H1 (cell line): ENCODE measurements at regions not wholly inside any gene's neighbourhood (a gene's known extent, or its start where the extent isn't known, plus 50 kb on each side); places are given as distances from the start of the nearest gene placed in this dataset.

ENCODE experiments used
- CTCF ChIA-PET: fragments of 300-600 bp; sonication (Branson Sonifier 250); formaldehyde crosslinking; loops from one replicate; lab custom pipeline; 2021; ENCODE audit not compliant: partially characterized antibody; lab: Charles Lee
- POLR2A ChIA-PET: fragments of 300-600 bp; sonication (Branson Sonifier 250); formaldehyde crosslinking; loops from one replicate; lab custom pipeline; 2021; ENCODE audit warnings: inconsistent platforms; ENCODE audit not compliant: partially characterized antibody; lab: Charles Lee
- DNase-seq, 2 experiments: peaks; one replicate each; pipeline versions ENCODE4 v3.0.0 to v3.0.0-alpha.2; 2010 to 2022; ENCODE audit warnings: low spot score in 2 of 2, low read depth in 1 of 2, mixed read lengths in 1 of 2
- FAIRE-seq: peaks from 2 replicates; lab custom pipeline; 2011; peaks lifted over from hg19 to GRCh38; lab: Jason Lieb, UNC
- H2AFZ ChIP-seq: 2 replicates; pipeline ENCODE4 v1.8.1; 2012; ENCODE audit warnings: low read length, inconsistent platforms
- H2AK5ac ChIP-seq: 2 replicates; pipeline ENCODE4 v1.6.1; 2013; ENCODE audit warnings: low read depth, low read length
- H2BK120ac ChIP-seq: replicated peaks from 2 replicates; pipeline ENCODE3; 2013; ENCODE audit warnings: low read depth, low read length, inconsistent platforms
- H2BK12ac ChIP-seq: 2 replicates; pipeline ENCODE4 v1.6.1; 2013; ENCODE audit warnings: low read depth, low read length
- H2BK15ac ChIP-seq: 2 replicates; pipeline ENCODE4 v1.6.1; 2013; ENCODE audit warnings: low read length
- H2BK20ac ChIP-seq: 2 replicates; pipeline ENCODE4 v1.6.1; 2013; ENCODE audit warnings: low read length
- H2BK5ac ChIP-seq: 2 replicates; pipeline ENCODE4 v1.6.1; 2013; ENCODE audit warnings: low read depth, low read length
- H3K14ac ChIP-seq: 2 replicates; pipeline ENCODE4 v1.6.1; 2013; ENCODE audit warnings: inconsistent platforms; ENCODE audit not compliant: insufficient read length
- H3K18ac ChIP-seq: 2 replicates; pipeline ENCODE4 v1.6.1; 2013; ENCODE audit warnings: low read length; ENCODE audit errors: extremely low read depth
- H3K23ac ChIP-seq: 2 replicates; pipeline ENCODE4 v1.6.1; 2013; ENCODE audit warnings: inconsistent platforms; ENCODE audit not compliant: insufficient read length
- H3K23me2 ChIP-seq: 2 replicates; pipeline ENCODE4 v1.6.1; 2013; ENCODE audit warnings: low read depth, low read length
- H3K27ac ChIP-seq: 2 replicates; pipeline ENCODE4 v1.6.1; 2011; ENCODE audit warnings: low read depth, low read length, inconsistent platforms
- H3K27me3 ChIP-seq, 4 experiments: replicated peaks in 1 of 4; 1 replicate in 1 of 4; 2 replicates in 3 of 4; pipeline versions ENCODE4 v1.6.1 to v1.8.1; 2011 to 2013; ENCODE audit warnings: low read length in 3 of 4, mild to moderate bottlenecking in 3 of 4, inconsistent platforms in 2 of 4, mixed read lengths in 2 of 4, moderate library complexity in 1 of 4; ENCODE audit not compliant: control insufficient read depth in 3 of 4, insufficient read depth in 3 of 4; ENCODE audit errors: extremely low read depth in 1 of 4
- H3K36me3 ChIP-seq, 4 experiments: 2 replicates each; pipeline versions ENCODE4 v1.6.1 to v1.8.1; 2011 to 2013; ENCODE audit warnings: mild to moderate bottlenecking in 4 of 4, low read length in 3 of 4, moderate library complexity in 2 of 4, control low read depth in 1 of 4, inconsistent platforms in 1 of 4; ENCODE audit not compliant: insufficient read depth in 4 of 4, control insufficient read depth in 2 of 4
- H3K4ac ChIP-seq: replicated peaks from 2 replicates; pipeline ENCODE3; 2013; ENCODE audit warnings: low read length, low read depth, mixed read lengths, inconsistent platforms; ENCODE audit not compliant: insufficient read length
- H3K4me1 ChIP-seq, 4 experiments: replicated peaks in 1 of 4; 1 replicate in 1 of 4; 2 replicates in 3 of 4; pipeline versions ENCODE4 v1.6.1 to v1.8.1; 2011 to 2013; ENCODE audit warnings: low read length in 3 of 4, inconsistent platforms in 2 of 4, mixed read lengths in 1 of 4; ENCODE audit not compliant: insufficient read depth in 4 of 4, control insufficient read depth in 3 of 4
- H3K4me2 ChIP-seq, 2 experiments: 2 replicates each; pipeline versions ENCODE4 v1.6.1 to v1.8.1; 2011 to 2013; ENCODE audit warnings: low read depth in 2 of 2, low read length in 2 of 2, control low read depth in 1 of 2, inconsistent platforms in 1 of 2, mild to moderate bottlenecking in 1 of 2; ENCODE audit not compliant: insufficient read depth in 1 of 2
- H3K4me3 ChIP-seq, 4 experiments: fragments of 200-600, 300-600 bp in 1 of 4; sonication (generic), shearing (Covaris generic), sonication (Bioruptor Twin) in 1 of 4; 2 replicates each; pipeline versions ENCODE4 v1.5.1 to v1.8.1; 2011 to 2016; ENCODE audit warnings: low read length in 4 of 4, low read depth in 3 of 4, control low read depth in 2 of 4, inconsistent platforms in 2 of 4, mild to moderate bottlenecking in 2 of 4, mixed read lengths in 1 of 4, moderate library complexity in 1 of 4; ENCODE audit not compliant: insufficient read depth in 2 of 4; ENCODE audit errors: extremely low read depth in 1 of 4
- H3K56ac ChIP-seq: replicated peaks from 2 replicates; pipeline ENCODE3; 2013; ENCODE audit warnings: low read depth, mild to moderate bottlenecking, mixed read lengths, low read length, inconsistent platforms; ENCODE audit not compliant: insufficient read length
- H3K79me1 ChIP-seq: 2 replicates; pipeline ENCODE4 v1.6.1; 2013; ENCODE audit warnings: low read depth, low read length, control low read depth
- H3K79me2 ChIP-seq, 2 experiments: 2 replicates each; pipeline versions ENCODE4 v1.6.1 to v1.8.1; 2012 to 2013; ENCODE audit warnings: low read length in 2 of 2, mild to moderate bottlenecking in 2 of 2, inconsistent platforms in 1 of 2; ENCODE audit not compliant: insufficient read depth in 2 of 2, control insufficient read depth in 1 of 2
- H3K9ac ChIP-seq, 4 experiments: replicated peaks in 1 of 4; 1 replicate in 1 of 4; 2 replicates in 3 of 4; pipeline versions ENCODE4 v1.6.1 to v1.8.1; 2011 to 2013; ENCODE audit warnings: low read depth in 3 of 4, low read length in 3 of 4, control low read depth in 2 of 4, mild to moderate bottlenecking in 2 of 4, moderate library complexity in 2 of 4, inconsistent platforms in 1 of 4; ENCODE audit errors: extremely low read depth in 1 of 4
- H3K9me3 ChIP-seq, 2 experiments: 2 replicates each; pipeline versions ENCODE4 v1.6.1 to v1.8.1; 2012 to 2013; ENCODE audit warnings: mild to moderate bottlenecking in 2 of 2, moderate library complexity in 2 of 2, control low read depth in 1 of 2, inconsistent platforms in 1 of 2, low read depth in 1 of 2, low read length in 1 of 2, mixed read lengths in 1 of 2; ENCODE audit not compliant: insufficient read depth in 2 of 2
- H4K20me1 ChIP-seq, 2 experiments: replicated peaks in 1 of 2; 2 replicates each; pipeline versions ENCODE3 to v1.8.1; 2011 to 2013; ENCODE audit warnings: inconsistent platforms in 2 of 2, low read length in 2 of 2, mild to moderate bottlenecking in 1 of 2; ENCODE audit not compliant: insufficient read depth in 2 of 2, control insufficient read depth in 1 of 2
- H4K5ac ChIP-seq: 2 replicates; pipeline ENCODE4 v1.6.1; 2013; ENCODE audit warnings: low read length, low read depth, mixed read lengths, inconsistent platforms; ENCODE audit not compliant: insufficient read length
- H4K8ac ChIP-seq: 2 replicates; pipeline ENCODE4 v1.8.0; 2013; ENCODE audit warnings: mild to moderate bottlenecking, moderate library complexity, low read length, inconsistent platforms; ENCODE audit not compliant: insufficient read depth; ENCODE audit errors: extremely low read depth
- H4K91ac ChIP-seq: replicated peaks from 2 replicates; pipeline ENCODE3; 2013; ENCODE audit warnings: low read length, mixed read lengths, inconsistent platforms; ENCODE audit not compliant: insufficient read length
- ASH2L ChIP-seq: fragments of 200-600, 300-600 bp; sonication (generic); IDR thresholded peaks from one replicate; pipeline ENCODE4 v1.7.1; 2017; ENCODE audit warnings: low read length
- BRCA1 ChIP-seq: IDR thresholded peaks from 2 replicates; pipeline ENCODE4 v1.6.1; 2012; ENCODE audit warnings: low read depth, low read length, improper control_type of control experiment
- CBX5 ChIP-seq: fragments of 300-800, 300-1000 bp; sonication (generic); IDR thresholded peaks from 2 replicates; pipeline ENCODE4 v1.7.1; 2016; ENCODE audit warnings: antibody characterized with exemption, low read length, low read depth
- EP300 ChIP-seq, 2 experiments: IDR thresholded peaks; 1 replicate in 1 of 2; 2 replicates in 1 of 2; pipeline ENCODE4 v1.6.1; 2011 to 2012; ENCODE audit warnings: low read depth in 2 of 2, low read length in 2 of 2, mild to moderate bottlenecking in 2 of 2, borderline replicate concordance in 1 of 2, inconsistent platforms in 1 of 2, moderate library complexity in 1 of 2
- SIN3A ChIP-seq, 2 experiments: IDR thresholded peaks in 1 of 2; conservative IDR thresholded peaks in 1 of 2; 2 replicates each; pipeline ENCODE4 v1.6.1; 2011 to 2012; ENCODE audit warnings: low read length in 2 of 2, improper control_type of control experiment in 1 of 2, low read depth in 1 of 2, mild to moderate bottlenecking in 1 of 2
- USF2 ChIP-seq: IDR thresholded peaks from 2 replicates; pipeline ENCODE4 v1.6.1; 2011; ENCODE audit warnings: low read length, improper control_type of control experiment
- WGBS, 2 experiments: shearing (Covaris generic) in 1 of 2; methylation state at CpG; one replicate each; pipeline versions ENCODE4 v1.1.6 to v1.1.7; 2013 to 2015; ENCODE audit warnings: low lambda C conversion rate in 2 of 2, mixed read lengths in 2 of 2, inconsistent platforms in 1 of 2, low coverage in 1 of 2, missing lambda C conversion rate in 1 of 2; ENCODE audit not compliant: insufficient replicate concordance in 2 of 2, insufficient coverage in 1 of 2, insufficient read length in 1 of 2; ENCODE audit errors: extremely low coverage in 1 of 2, missing lambda C conversion rate in 1 of 2; 5-methylcytosine and 5-hydroxymethylcytosine counted together

DNA sequence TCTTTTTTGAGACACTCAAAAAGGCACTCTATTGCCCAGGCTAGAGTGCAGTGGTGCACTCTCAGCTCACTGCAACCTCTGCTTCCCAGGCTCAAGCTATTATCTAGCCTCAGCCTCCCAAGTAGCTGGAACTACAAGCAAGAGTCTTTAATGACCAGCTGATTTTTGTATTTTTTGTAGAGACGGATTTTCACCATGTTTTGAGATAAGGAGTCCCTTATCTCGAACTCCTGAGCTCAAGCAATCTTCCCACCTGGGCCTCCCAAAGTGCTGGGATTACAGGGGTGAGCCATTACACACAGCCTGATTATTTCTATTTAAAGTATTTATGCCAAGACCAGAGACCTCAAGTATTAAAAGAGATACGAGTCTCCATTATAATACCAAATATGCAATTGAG lies 566.1 kb upstream of the CA10 start:
- WGBS, 2 experiments, result 92% methylated on average over 3 of the region's 3 CpGs; no CpG with 5 or more reads in 1 of the 2 experiments

More for the DNA sequence above, 566.1 kb upstream of the CA10 start:
- H3K4me1 ChIP-seq, result no peaks in the 10 kb centered on the region
- H2BK15ac ChIP-seq, result no peak overlapping the region
- no peak overlapping the region for H3K4me2 ChIP-seq
- no peak overlapping the region for H3K23ac ChIP-seq
- no peaks in the 10 kb centered on the region for H3K36me3 ChIP-seq
- no peak overlapping the region for H3K56ac ChIP-seq
- no peaks in the 10 kb centered on the region for H3K79me1 ChIP-seq
- no peak overlapping the region for H2AFZ ChIP-seq
- H2BK20ac ChIP-seq, result no peak overlapping the region
- no peak overlapping the region for H4K5ac ChIP-seq
- no peaks in the 10 kb centered on the region for H3K27me3 ChIP-seq
- H3K9me3 ChIP-seq, result no peaks in the 10 kb centered on the region
- FAIRE-seq (no peak), DNase-seq (no peak)
- no peak overlapping the region for H3K27ac ChIP-seq
- no peak overlapping the region for H3K18ac ChIP-seq
- no peak overlapping the region for H3K9ac ChIP-seq
- H3K4me3 ChIP-seq, result no peak overlapping the region
- no peak overlapping the region for H3K14ac ChIP-seq
- H2BK12ac ChIP-seq, result no peak overlapping the region
- no peak overlapping the region for H4K91ac ChIP-seq
- no peaks in the 10 kb centered on the region for H4K20me1 ChIP-seq
- H2BK5ac ChIP-seq, result no peak overlapping the region
- no peak overlapping the region for H4K8ac ChIP-seq
- H3K4ac ChIP-seq, result no peak overlapping the region
- H3K23me2 ChIP-seq, result no peaks in the 10 kb centered on the region
- H2BK120ac ChIP-seq, result no peak overlapping the region
- POLR2A ChIA-PET, result no interaction called here
- CTCF ChIA-PET, result no interaction called here
- no peak overlapping the region for H2AK5ac ChIP-seq
- H3K79me2 ChIP-seq, result no peaks in the 10 kb centered on the region
- TF ChIP-seq SIN3A (conservative IDR thresholded peaks at IDR 0.05 in 1 of 2, IDR thresholded peaks at IDR 0.05 in 1 of 2; ENCODE audit: low read depth in 1 of 2, low read length in 2 of 2) (no peak), EP300 (IDR thresholded peaks at IDR 0.05; ENCODE audit: borderline replicate concordance in 1 of 2, low read depth in 2 of 2, low read length in 2 of 2) (no peak), ASH2L (no peak), CBX5 (no peak), BRCA1 (no peak), USF2 (no peak)
